Endothelial cell of umbilical vein (primary cell): ENCODE measurements at regions not wholly inside any gene's neighbourhood (a gene's known extent, or its start where the extent isn't known, plus 50 kb on each side); places are given as distances from the start of the nearest gene placed in this dataset.

Experiments
- JUN ChIP-seq: IDR thresholded peaks from 2 replicates; pipeline ENCODE4 v1.6.1; 2011; ENCODE audit warnings: borderline replicate concordance, low read depth; ENCODE audit not compliant: insufficient read length, insufficient read depth
- POLR2A ChIP-seq: IDR thresholded peaks from 2 replicates; pipeline ENCODE4 v1.6.1; 2012; ENCODE audit warnings: low read depth, mild to moderate bottlenecking, control low read depth, low read length

DNA sequence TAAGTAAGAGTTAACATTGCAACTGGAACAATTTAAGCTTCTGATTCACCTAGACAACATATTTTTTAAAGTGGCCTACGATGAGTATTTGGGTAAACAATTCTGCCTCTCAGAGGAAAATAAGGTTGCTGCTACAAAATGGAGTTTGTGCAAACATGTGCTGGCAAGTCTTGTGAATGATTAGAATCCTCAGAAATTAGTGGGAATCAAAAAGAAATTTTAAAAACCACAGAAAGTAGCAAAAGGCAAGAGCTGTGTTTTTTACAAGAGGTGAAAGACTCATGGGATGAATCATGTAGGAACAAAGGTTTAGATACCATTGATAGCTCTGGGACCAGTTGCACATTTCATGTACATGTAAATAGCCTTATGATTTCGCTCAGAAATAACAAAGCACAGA lies 561.6 kb downstream of the TAF11L14 start:
- TF ChIP-seq JUN (no peak), POLR2A (no peak)
